ENCODE measurements at regions not wholly inside any gene's neighbourhood (a gene's known extent, or its start where the extent isn't known, plus 50 kb on each side); places are given as distances from the start of the nearest gene placed in this dataset.

GRCh38 chrX:118216509-118216908 lies 99.9 kb upstream of the KLHL13 start:
- no peak for TF ChIP-seq CTCF (IDR thresholded peaks at IDR 0.05)
- TF ChIP-seq POLR2A (IDR thresholded peaks at IDR 0.05) = no peak
- TF ChIP-seq EP300 (IDR thresholded peaks at IDR 0.05) = no peak

Measured in ovary (tissue), 3 donors.